Upper lobe of left lung (tissue), 4 donors: ENCODE measurements at regions not wholly inside any gene's neighbourhood (a gene's known extent, or its start where the extent isn't known, plus 50 kb on each side); places are given as distances from the start of the nearest gene placed in this dataset.

Experiments used
- POLR2A ChIP-seq, 4 donors: fragments of 450-650 bp; IDR thresholded peaks; one replicate each; pipeline ENCODE4 v1.5.1; 2016 to 2017; ENCODE audit warnings: antibody characterized with exemption in 4 of 4, mild to moderate bottlenecking in 2 of 4
- TF ChIP-seq, protein P1 (sequence below), 6 experiments: fragments of 450-650 bp in 4 of 6; fragments of 200-600 bp in 2 of 6; sonication (generic) in 2 of 6; IDR thresholded peaks; one replicate each; pipeline ENCODE4 v1.5.1; 2016 to 2019; ENCODE audit warnings: antibody characterized with exemption in 6 of 6

DNA sequence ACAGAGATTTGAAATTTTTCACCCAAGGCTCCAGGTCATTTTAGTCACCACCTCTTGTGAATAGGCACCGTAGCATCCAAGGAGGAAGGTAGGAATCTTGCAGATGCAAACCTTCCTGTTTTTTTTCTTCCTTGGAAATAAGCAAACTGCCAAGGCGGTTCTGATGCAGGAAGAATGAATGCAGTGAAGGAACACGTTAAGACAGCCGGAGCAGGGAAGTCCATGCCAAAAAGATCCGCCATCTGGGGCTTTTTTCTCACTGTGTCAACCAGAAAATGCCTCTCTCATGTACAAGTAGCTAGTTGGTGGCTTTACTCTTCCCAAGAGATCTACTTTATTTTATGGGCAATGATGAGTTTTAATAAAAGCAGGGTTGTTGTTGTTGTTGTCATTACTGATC, 142.4 kb downstream of the ZIC5 start:
- TF ChIP-seq POLR2A (IDR thresholded peaks at IDR 0.05) = no peak
- TF ChIP-seq, protein P1, sequence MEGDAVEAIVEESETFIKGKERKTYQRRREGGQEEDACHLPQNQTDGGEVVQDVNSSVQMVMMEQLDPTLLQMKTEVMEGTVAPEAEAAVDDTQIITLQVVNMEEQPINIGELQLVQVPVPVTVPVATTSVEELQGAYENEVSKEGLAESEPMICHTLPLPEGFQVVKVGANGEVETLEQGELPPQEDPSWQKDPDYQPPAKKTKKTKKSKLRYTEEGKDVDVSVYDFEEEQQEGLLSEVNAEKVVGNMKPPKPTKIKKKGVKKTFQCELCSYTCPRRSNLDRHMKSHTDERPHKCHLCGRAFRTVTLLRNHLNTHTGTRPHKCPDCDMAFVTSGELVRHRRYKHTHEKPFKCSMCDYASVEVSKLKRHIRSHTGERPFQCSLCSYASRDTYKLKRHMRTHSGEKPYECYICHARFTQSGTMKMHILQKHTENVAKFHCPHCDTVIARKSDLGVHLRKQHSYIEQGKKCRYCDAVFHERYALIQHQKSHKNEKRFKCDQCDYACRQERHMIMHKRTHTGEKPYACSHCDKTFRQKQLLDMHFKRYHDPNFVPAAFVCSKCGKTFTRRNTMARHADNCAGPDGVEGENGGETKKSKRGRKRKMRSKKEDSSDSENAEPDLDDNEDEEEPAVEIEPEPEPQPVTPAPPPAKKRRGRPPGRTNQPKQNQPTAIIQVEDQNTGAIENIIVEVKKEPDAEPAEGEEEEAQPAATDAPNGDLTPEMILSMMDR (IDR thresholded peaks at IDR 0.05) = no peak
